Fibroblast of lung (primary cell): ENCODE measurements at regions not wholly inside any gene's neighbourhood (a gene's known extent, or its start where the extent isn't known, plus 50 kb on each side); places are given as distances from the start of the nearest gene placed in this dataset.

Source experiments
- DNase-seq, 2 donors: peaks; one replicate each; pipeline versions ENCODE4 v3.0.0 to v3.0.0-alpha.2; 2010; ENCODE audit warnings: low read depth in 2 of 2
- H2AFZ ChIP-seq: 2 replicates; pipeline ENCODE4 v1.5.1; 2012; ENCODE audit warnings: low read length, control low read depth, inconsistent platforms
- H3K27ac ChIP-seq: 2 replicates; pipeline ENCODE4 v1.5.1; 2011; ENCODE audit warnings: low read length, control low read depth; ENCODE audit not compliant: insufficient read depth
- H3K27me3 ChIP-seq: 2 replicates; pipeline ENCODE4 v1.5.1; 2011; ENCODE audit warnings: mild to moderate bottlenecking, low read length; ENCODE audit not compliant: control insufficient read depth, insufficient read depth
- H3K36me3 ChIP-seq: 2 replicates; pipeline ENCODE4 v1.5.1; 2011; ENCODE audit warnings: low read length; ENCODE audit not compliant: control insufficient read depth, insufficient read depth
- H3K4me1 ChIP-seq: 2 replicates; pipeline ENCODE4 v1.5.1; 2011; ENCODE audit warnings: low read length; ENCODE audit not compliant: control insufficient read depth, insufficient read depth; ENCODE audit errors: extremely low read depth
- H3K4me2 ChIP-seq: 2 replicates; pipeline ENCODE4 v1.5.1; 2011; ENCODE audit warnings: low read length, control low read depth; ENCODE audit not compliant: insufficient read depth; ENCODE audit errors: extremely low read depth
- H3K4me3 ChIP-seq, 4 experiments: fragments of 200-600 bp in 1 of 4; sonication (generic) in 1 of 4; replicated peaks in 1 of 4; 2 replicates each; pipeline ENCODE4 v1.5.1; 2011 to 2016; ENCODE audit warnings: low read length in 4 of 4, low read depth in 3 of 4, mild to moderate bottlenecking in 3 of 4, control low read depth in 2 of 4, inconsistent platforms in 1 of 4, mixed read lengths in 1 of 4; ENCODE audit not compliant: insufficient read depth in 1 of 4; ENCODE audit errors: control extremely low read depth in 1 of 4
- H3K79me2 ChIP-seq: 2 replicates; pipeline ENCODE4 v1.5.1; 2012; ENCODE audit warnings: mild to moderate bottlenecking, low read length, inconsistent platforms; ENCODE audit not compliant: control insufficient read depth, insufficient read depth
- H3K9ac ChIP-seq: 2 replicates; pipeline ENCODE4 v1.5.1; 2011; ENCODE audit warnings: mild to moderate bottlenecking, low read length, control low read depth; ENCODE audit not compliant: insufficient read depth
- H3K9me3 ChIP-seq: 2 replicates; pipeline ENCODE4 v1.5.1; 2012; ENCODE audit warnings: low read depth, low read length; ENCODE audit not compliant: control insufficient read depth, insufficient read depth
- H4K20me1 ChIP-seq: 2 replicates; pipeline ENCODE4 v1.5.1; 2011; ENCODE audit warnings: low read length; ENCODE audit not compliant: control insufficient read depth, insufficient read depth; ENCODE audit errors: extremely low read depth
- CTCF ChIP-seq, 2 donors: IDR thresholded peaks in 1 of 2; conservative IDR thresholded peaks in 1 of 2; 1 replicate in 1 of 2; 2 replicates in 1 of 2; pipeline ENCODE4 v1.5.1; 2011 to 2012; ENCODE audit warnings: low read length in 2 of 2, control low read depth in 1 of 2, inconsistent platforms in 1 of 2, low read depth in 1 of 2, mild to moderate bottlenecking in 1 of 2
- EZH2 ChIP-seq: IDR thresholded peaks from 2 replicates; pipeline ENCODE4 v1.5.1; 2012; ENCODE audit warnings: low read length, control low read depth, mild to moderate bottlenecking; ENCODE audit errors: missing control alignments

DNA sequence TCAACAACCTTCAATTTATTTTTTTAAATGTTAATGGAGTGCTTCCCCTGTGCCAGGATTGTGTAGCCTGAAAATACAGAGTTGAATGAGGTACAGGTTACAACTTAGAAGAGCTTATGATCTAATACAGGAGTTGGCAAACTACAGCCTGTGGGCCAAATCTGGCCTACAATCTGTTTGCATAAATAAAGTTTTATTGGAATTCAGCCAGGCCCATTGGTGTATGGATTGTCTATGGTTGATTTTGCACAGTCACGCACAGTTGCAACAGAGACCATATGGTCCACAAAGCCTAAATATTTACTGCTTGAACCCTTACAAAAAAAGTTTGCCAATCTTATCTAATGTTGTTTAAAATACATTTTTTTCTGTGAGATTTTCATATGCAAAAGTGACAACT lies 177.3 kb upstream of the CCN2 start:
- Histone ChIP-seq H3K9me3 (no peaks in the 10 kb centered on the region), H3K4me2 (no peak overlapping the region), H4K20me1 (no peaks in the 10 kb centered on the region), H3K4me3 (no peak overlapping the region), H3K36me3 (no peaks in the 10 kb centered on the region), H3K79me2 (no peaks in the 10 kb centered on the region), H3K27me3 (no peaks in the 10 kb centered on the region), H3K27ac (no peak overlapping the region), H2AFZ (no peak overlapping the region), H3K4me1 (peaks cover 23% of the 10 kb centered on the region), H3K9ac (no peak overlapping the region)
- peak in 1 of 2 donors; percentile 75 for DNase-seq
- TF ChIP-seq CTCF (conservative IDR thresholded peaks at IDR 0.05 in 1 of 2, IDR thresholded peaks at IDR 0.05 in 1 of 2; ENCODE audit: low read depth in 1 of 2, low read length in 2 of 2): no peak
- no peak for TF ChIP-seq EZH2

- Histone ChIP-seq H3K27me3 (no peaks in the 10 kb centered on the region), H3K4me3 (no peak overlapping the region), H4K20me1 (no peaks in the 10 kb centered on the region), H2AFZ (no peak overlapping the region), H3K79me2 (no peaks in the 10 kb centered on the region), H3K9ac (no peak overlapping the region), H3K4me2 (no peak overlapping the region), H3K4me1 (peaks cover 6% of the 10 kb centered on the region), H3K36me3 (no peaks in the 10 kb centered on the region), H3K27ac (no peak overlapping the region), H3K9me3 (no peaks in the 10 kb centered on the region)
- DNase-seq: no peak
- no peak for TF ChIP-seq EZH2
Observed at GRCh38 chr6:132126150-132126549, 175.0 kb upstream of the CCN2 start.

- Histone ChIP-seq H3K9ac (no peak overlapping the region), H3K36me3 (no peaks in the 10 kb centered on the region), H3K4me3 (no peak overlapping the region), H3K79me2 (no peaks in the 10 kb centered on the region), H3K9me3 (no peaks in the 10 kb centered on the region), H3K4me2 (no peak overlapping the region), H3K4me1 (no peaks in the 10 kb centered on the region), H2AFZ (no peak overlapping the region), H4K20me1 (no peaks in the 10 kb centered on the region), H3K27ac (peak overlapping the region; percentile 8), H3K27me3 (no peaks in the 10 kb centered on the region)
- no peak for TF ChIP-seq EZH2
- no peak for TF ChIP-seq CTCF (conservative IDR thresholded peaks at IDR 0.05 in 1 of 2, IDR thresholded peaks at IDR 0.05 in 1 of 2; ENCODE audit: low read depth in 1 of 2, low read length in 2 of 2)
- DNase-seq: peak; percentile 67 to 100
Observed at GRCh38 chr6:132122871-132123270, 171.7 kb upstream of the CCN2 start.

DNA sequence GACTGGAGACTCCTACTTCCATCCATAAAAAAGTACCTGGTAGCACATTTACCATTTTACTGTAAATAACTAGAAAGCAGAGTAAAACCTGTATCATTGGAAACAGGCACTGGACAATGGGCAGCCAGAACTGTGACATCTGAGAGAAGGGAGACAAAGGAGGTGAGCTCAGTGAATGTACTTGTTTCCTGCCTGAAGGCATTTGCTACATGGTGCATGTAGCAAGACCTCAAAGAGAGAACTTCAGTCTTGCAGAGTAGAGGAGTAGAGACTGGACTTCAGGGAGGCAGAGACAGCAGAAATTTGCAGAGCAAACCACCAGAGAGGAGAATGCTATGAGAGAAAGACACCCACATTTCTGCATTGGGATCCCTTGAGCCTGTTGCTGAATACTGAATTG lies 171.0 kb upstream of the CCN2 start:
- no peak overlapping the region for H3K27ac ChIP-seq
- no peaks in the 10 kb centered on the region for H3K79me2 ChIP-seq
- no peak overlapping the region for H2AFZ ChIP-seq
- no peaks in the 10 kb centered on the region for H4K20me1 ChIP-seq
- no peaks in the 10 kb centered on the region for H3K9me3 ChIP-seq
- no peaks in the 10 kb centered on the region for H3K4me1 ChIP-seq
- TF ChIP-seq EZH2 (no peak), CTCF (conservative IDR thresholded peaks at IDR 0.05 in 1 of 2, IDR thresholded peaks at IDR 0.05 in 1 of 2; ENCODE audit: low read depth in 1 of 2, low read length in 2 of 2) (no peak)
- H3K27me3 ChIP-seq: no peaks in the 10 kb centered on the region
- no peak overlapping the region for H3K4me2 ChIP-seq
- H3K9ac ChIP-seq: no peak overlapping the region
- no peaks in the 10 kb centered on the region for H3K36me3 ChIP-seq
- no peak for DNase-seq
- no peak overlapping the region for H3K4me3 ChIP-seq
